Embryonic facial prominence (tissue), 1 donor: ENCODE measurements at regions not wholly inside any gene's neighbourhood (a gene's known extent, or its start where the extent isn't known, plus 50 kb on each side); places are given as distances from the start of the nearest gene placed in this dataset.

Source experiments
- DNase-seq: peaks from one replicate; pipeline ENCODE4 v3.0.0-alpha.2; 2016; ENCODE audit errors: extremely low spot score

DNA sequence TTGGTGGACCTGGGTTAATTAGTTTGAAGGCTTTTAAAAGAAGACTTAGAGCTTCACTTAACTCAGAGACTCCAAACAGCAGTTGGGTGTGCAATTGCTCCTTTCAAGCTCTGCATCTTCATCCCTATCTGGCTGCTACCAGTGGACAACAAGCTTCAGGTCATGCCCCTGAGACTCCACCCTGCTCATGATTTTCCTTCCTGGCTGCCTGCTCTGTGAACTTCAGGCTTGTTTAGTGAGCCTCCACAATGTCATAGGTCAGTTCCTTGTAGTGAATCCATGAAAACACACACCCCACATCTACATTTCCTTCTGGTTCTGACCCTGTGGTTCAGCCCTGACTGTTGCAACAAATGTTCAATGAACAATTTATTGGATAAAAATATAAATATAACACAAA, 61.1 kb upstream of the MARCKS start:
- no peak for DNase-seq

DNA sequence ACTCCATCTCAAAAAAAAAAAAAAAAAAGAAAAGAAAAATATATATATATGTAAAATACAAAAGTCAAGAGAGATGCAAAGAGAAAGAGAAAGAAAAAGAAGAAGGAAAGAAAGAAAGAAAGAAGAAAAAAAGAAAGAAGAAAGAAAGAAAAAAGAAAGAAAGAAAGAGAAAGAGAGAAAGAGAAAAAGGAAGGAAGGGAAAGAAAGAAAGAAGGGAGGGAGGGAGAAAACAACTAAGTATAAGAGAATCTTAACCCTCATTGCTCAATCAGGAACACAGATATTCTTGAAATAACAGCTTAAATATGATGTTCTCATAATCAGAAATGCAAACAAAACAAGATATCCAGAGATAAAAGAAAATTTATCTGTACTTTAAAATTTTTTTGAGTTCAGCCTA, 54.4 kb upstream of the MARCKS start:
- no peak for DNase-seq

DNA sequence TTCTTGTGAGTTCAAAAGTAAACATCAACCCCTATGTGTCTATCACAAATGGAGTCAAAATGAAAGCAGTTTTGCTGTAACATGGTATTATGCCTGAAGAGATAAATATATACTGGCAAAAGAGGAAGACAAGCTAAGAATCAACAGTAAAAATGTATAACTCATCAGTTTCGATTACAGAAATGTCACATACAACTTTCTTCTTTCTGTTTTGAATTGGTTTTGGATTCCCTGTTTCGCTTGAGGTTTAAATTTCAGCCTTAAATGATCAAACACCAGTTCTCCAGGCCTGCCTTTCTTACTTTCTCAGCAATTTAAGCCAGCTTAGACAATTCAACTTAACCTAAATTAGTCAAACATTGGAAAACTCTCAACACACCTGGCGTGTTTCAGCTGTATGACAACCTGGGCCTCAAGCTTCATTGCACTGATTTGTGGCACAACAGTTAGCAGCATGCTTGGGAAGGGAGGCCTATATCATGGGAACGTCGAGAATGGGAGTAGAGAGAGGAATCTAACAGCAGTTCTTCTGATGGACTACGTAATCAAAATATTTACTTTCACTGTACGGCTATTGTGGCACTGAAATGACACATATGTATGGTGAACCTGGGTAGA, 51.9 kb upstream of the MARCKS start:
- peak; percentile 8 for DNase-seq

DNA sequence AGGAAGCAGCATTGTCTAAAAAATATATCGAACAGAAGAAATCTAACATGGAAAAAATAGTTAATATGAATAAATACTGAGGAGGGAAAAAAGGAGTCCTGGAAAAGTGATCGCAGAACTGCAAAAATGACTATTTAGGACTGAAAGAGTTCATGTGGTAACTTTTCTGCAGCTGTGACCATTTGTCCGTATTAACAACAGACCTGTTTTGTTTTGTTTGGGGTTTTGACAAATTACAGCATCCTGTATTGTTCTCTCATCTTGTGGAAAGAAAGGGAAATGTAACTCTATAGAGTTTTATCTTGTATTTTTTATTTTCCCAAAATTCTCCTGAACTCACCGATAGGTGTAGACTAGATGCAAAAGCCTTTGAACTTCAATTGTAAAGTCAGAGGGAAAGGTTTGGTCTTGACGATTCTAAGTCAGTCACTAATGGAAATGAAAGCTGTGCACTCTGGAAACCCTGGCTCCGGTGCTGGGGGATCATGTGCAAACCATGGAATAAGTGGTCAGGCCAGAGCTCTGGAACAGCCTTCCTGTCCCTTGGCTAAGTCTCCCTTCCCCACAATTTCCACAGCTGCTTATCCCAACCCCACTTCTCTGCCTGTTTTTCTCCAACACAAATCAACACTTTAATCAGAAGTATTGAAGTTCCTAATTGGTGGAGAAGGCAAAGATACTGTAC, 51.2 kb upstream of the MARCKS start:
- DNase-seq, result no peak
